ENCODE measurements at regions not wholly inside any gene's neighbourhood (a gene's known extent, or its start where the extent isn't known, plus 50 kb on each side); places are given as distances from the start of the nearest gene placed in this dataset.

DNA sequence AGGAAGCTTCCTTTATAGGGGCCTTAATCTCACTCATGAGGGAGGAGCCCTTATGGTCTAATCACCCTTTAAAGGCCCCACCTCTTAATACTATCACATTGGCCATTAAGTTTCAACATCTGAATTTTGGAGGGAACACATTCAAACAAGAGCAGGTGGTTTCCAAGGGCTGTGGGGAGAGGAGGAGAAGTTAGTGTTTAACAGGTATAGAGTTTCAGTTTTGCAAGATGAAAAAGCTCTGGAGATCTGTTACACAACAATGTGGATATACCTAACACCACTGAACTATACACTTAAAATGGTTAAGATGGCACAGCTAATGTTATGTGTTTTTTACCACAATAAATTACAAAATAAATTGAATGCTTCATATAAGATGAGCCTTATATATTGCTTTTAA, 113.4 kb upstream of the DNAH14 start:
- CTCF ChIA-PET = no interaction called here
- Histone ChIP-seq H2AK5ac (ENCODE audit: low read depth, low read length) (no peak overlapping the region), H3K9me3 (ENCODE audit: control insufficient read depth, insufficient read depth, low read length) (no peaks in the 10 kb centered on the region; the same call in 1 of the 2 replicates), H3K56ac (ENCODE audit: extremely low read depth, insufficient read depth, low read length) (no peak overlapping the region), H3K4me2 (ENCODE audit: low read depth, low read length) (no peak overlapping the region), H2BK5ac (ENCODE audit: low read depth, low read length, poor library complexity, severe bottlenecking) (no peak overlapping the region), H4K91ac (ENCODE audit: insufficient read depth, low read depth, low read length) (no peak overlapping the region), H2BK120ac (ENCODE audit: low read depth, low read length) (no peak overlapping the region), H4K20me1 (ENCODE audit: insufficient read depth, low read length) (no peaks in the 10 kb centered on the region), H3K9ac (ENCODE audit: low read depth, low read length) (no peak overlapping the region), H3K4me1 (ENCODE audit: control insufficient read depth, insufficient read depth, low read length) (no peaks in the 10 kb centered on the region), H2BK20ac (ENCODE audit: low read depth, low read length) (no peak overlapping the region), H3K79me1 (ENCODE audit: low read depth in 1 of 2, low read length in 2 of 2) (no peaks in the 10 kb centered on the region), H3K23ac (ENCODE audit: low read depth, low read length) (no peak overlapping the region), H3K4ac (ENCODE audit: low read depth, low read length) (no peak overlapping the region), H3K4me3 (ENCODE audit: insufficient read depth, low read depth, low read length) (no peak overlapping the region), H3K9me1 (ENCODE audit: insufficient read depth, low read length) (no peaks in the 10 kb centered on the region), H3K14ac (replicated peaks; ENCODE audit: low read depth, low read length) (no peak overlapping the region), H3K27me3 (ENCODE audit: control insufficient read depth, insufficient read depth, low read length) (peaks cover 2% of the 10 kb centered on the region; the same call in 1 of the 2 replicates), H3K36me3 (ENCODE audit: control insufficient read depth, insufficient read depth, low read length) (no peaks in the 10 kb centered on the region), H2BK15ac (ENCODE audit: low read depth, low read length) (no peak overlapping the region), H2AK9ac (replicated peaks; ENCODE audit: low read depth, low read length, poor library complexity) (no peak overlapping the region), H4K8ac (ENCODE audit: low read depth in 2 of 2, low read length in 2 of 2) (no peak overlapping the region), H3K27ac (ENCODE audit: insufficient read depth, low read length) (no peak overlapping the region), H2AFZ (replicated peaks; ENCODE audit: low read length, poor library complexity) (no peak overlapping the region), H4K5ac (ENCODE audit: low read depth, low read length) (no peak overlapping the region), H3K18ac (ENCODE audit: low read depth, low read length) (no peak overlapping the region)
- TF ChIP-seq RFX5 (IDR thresholded peaks at IDR 0.05; ENCODE audit: low read depth, low read length) = no peak
- TF ChIP-seq, protein P1, sequence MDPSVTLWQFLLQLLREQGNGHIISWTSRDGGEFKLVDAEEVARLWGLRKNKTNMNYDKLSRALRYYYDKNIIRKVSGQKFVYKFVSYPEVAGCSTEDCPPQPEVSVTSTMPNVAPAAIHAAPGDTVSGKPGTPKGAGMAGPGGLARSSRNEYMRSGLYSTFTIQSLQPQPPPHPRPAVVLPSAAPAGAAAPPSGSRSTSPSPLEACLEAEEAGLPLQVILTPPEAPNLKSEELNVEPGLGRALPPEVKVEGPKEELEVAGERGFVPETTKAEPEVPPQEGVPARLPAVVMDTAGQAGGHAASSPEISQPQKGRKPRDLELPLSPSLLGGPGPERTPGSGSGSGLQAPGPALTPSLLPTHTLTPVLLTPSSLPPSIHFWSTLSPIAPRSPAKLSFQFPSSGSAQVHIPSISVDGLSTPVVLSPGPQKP (IDR thresholded peaks at IDR 0.05; ENCODE audit: borderline replicate concordance, low read depth, low read length) = no peak
- no peak for TF ChIP-seq SMC3 (IDR thresholded peaks at IDR 0.05; ENCODE audit: low read depth, low read length)
- no peak for TF ChIP-seq MAFK (IDR thresholded peaks at IDR 0.05; ENCODE audit: low read depth, low read length)
- in situ Hi-C loops (cut with MboI; ENCODE audit: low sequenced_read_pairs) = no loop called here
- ATAC-seq (ENCODE audit: low read depth) (no peak), DNase-seq (no peak)
- intact Hi-C loops (cut with micrococcal nuclease) = no loop called here
- dilution Hi-C loops (cut with HindIII; ENCODE audit: low sequenced_read_pairs, unreplicated experiment) = no loop called here
- BruUV-seq (replicated peaks) = no TSS peak
- POLR2A ChIA-PET (ENCODE audit: unreplicated experiment) = no interaction called here

All from IMR-90 (cell line).